HG03457 (cell line): ENCODE measurements at regions not wholly inside any gene's neighbourhood (a gene's known extent, or its start where the extent isn't known, plus 50 kb on each side); places are given as distances from the start of the nearest gene placed in this dataset.
"Not testable (repeated sequence)": the region's sequence is repeated elsewhere in the genome, so short reads cannot be mapped to it uniquely, and the experiment has no call there.

ENCODE experiments used
- ATAC-seq: cut with Tn5 transposase; IDR thresholded peaks from one replicate; pipeline ENCODE4 v1.9.1; 2021; ENCODE audit warnings: moderate number of reproducible peaks; ENCODE audit not compliant: unreplicated experiment

DNA sequence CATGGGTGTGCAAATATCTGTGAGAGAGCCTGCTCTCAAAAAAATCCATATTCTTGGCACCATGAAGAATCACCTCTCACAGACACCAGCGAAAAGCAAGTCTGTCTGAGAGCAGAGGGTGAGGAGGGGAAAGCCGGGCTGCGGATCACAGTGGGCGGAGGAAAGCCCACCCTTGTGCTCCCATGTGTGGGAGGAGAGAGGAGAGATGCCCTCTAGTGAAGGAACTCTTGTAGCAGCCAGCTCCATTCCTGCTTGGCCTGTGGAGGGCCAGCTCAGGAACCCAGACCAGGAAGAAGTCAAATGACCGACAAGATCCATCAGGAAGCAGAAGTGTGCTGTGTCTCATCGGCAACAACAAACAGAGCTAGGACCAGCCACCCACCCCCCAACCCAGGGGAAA is 321.7 kb upstream of the PLGLB1 start:
- not testable (repeated sequence) for ATAC-seq

GRCh38 chr2:87345283-87345682 is 323.6 kb upstream of the PLGLB1 start:
- not testable (repeated sequence) for ATAC-seq

DNA sequence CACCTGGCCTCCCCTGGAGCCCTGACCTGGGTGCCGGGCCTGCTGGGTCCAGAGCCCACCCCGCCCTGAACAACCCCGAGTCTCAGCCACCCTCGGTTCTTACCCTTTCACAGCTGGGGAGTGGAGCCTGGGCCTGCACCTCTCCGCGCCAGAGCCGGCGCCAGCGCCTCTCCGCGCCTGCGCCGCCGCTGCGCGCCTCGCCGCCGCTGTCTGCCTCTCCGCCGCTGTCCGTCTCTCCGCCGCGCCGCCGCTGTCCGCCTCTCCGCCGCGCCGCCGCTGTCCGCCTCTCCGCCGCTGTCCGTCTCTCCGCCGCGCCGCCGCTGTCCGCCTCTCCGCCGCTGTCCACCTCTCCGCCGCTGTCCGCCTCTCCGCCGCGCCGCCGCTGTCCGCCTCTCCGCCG is 326.9 kb upstream of the PLGLB1 start:
- not testable (repeated sequence) for ATAC-seq

DNA sequence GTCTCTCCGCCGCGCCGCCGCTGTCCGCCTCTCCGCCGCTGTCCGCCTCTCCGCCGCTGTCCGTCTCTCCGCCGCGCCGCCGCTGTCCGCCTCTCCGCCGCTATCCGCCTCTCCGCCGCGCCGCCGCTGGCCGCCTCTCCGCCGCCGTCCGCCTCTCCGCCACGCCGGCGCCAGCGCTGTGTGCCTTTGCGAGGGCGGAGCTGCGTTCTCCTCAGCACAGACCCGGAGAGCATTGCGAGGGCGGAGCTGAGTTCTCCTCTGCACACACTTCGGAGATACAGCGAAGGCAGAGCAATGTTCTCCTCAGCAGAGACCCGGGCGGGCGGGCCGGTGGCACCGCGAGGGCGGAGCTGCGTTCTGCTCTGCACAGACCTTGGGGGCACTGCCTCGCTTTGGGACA is 327.4 kb upstream of the PLGLB1 start:
- ATAC-seq: not testable (repeated sequence)

DNA sequence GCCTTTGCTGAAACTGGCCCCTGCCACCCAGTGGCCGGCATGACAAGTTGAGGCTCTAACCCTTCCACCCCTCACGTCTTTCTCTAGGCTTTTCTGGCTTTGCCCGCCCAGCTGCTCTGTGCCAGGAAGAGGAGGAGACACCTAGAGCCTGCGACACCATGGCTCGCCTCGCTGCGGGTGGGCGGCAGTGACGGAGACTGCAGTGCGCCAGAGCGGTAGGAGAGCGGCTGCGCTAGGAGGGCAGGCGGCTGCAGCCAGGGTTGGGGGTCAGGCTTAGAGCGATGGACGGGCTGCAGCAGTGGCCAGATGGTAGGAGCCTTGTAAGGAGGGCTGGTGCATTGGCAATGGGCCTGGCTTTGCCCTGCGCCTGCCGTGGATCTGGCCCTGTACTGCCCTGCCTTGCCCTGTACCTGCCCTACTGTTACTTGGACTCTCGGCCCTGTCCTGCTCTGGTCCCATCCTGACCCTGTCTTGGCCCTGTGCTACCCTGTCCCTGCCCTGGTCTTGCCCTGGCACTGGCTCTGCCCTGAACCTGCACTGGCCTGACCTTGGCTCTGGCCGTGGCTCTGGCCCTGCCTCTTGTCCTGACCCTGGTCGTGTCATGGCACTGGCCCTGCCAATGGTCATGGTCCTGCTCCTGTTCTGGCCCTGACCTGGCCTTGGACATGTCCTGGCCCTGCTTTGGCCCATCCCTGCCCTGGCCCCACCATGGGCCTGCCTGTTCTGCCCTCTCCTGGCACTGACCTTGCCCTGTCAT is 330.7 kb upstream of the PLGLB1 start:
- ATAC-seq: not testable (repeated sequence)

DNA sequence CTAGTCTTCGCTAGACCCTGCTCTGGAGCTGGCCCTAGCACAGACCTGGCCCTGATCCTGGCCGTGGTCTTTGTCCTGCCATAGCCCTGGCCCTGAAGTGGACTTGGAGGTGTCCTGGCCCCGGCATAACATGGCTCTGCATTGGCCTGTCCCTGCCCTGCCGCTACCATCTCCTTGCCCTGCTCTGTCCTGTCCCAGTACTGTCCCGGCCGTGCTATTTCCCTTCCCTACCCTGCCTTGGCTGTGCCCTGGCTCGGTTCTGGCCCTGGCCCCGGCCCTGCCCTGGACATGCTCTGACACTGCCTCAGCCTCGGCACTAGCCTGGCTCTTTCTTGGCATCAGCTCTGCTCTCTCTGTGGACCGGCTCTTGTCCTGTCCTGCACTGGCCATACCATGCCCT is 331.8 kb upstream of the PLGLB1 start:
- ATAC-seq: not testable (repeated sequence)

DNA sequence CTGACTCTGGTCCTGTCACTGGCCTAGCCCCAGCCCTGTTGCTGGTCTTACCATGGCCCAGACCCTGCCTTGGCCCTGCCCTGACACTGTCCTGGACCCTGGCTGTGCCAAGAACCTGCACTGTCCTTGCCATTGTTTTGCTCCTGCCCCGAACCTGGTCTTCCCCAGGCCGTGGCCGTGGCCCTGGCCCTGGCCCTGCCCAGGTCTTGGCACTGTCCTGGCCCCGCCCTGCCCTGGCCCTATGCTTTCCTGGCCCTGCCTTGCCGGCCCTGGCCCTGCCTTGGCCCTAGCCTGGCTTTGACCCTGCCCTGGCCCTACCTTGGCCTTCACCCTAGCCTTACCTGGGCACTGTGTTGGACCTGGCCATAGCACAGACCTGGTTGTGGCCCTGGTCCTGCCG is 332.5 kb upstream of the PLGLB1 start:
- not testable (repeated sequence) for ATAC-seq

GRCh38 chr2:87360250-87360649 is 338.6 kb upstream of the PLGLB1 start:
- not testable (repeated sequence) for ATAC-seq

DNA sequence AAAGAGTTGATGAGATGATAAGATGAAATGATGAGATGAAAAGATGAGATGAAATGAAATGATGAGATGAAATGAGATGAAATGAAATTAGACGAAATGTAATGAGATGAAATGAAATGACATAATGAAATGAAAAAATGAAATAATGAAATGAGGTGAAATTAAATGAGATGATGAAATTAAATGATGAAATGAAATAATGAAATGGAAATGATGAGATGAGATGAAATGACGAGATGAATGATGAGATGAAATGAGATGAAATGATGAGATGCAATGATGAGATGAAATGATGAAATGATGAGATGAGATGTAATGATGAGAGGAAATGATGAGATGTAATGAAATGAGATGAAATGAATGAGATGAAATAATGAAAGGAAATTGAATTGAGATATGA is 339.3 kb upstream of the PLGLB1 start:
- not testable (repeated sequence) for ATAC-seq

GRCh38 chr2:87361805-87362204 is 340.2 kb upstream of the PLGLB1 start:
- ATAC-seq: not testable (repeated sequence)

DNA sequence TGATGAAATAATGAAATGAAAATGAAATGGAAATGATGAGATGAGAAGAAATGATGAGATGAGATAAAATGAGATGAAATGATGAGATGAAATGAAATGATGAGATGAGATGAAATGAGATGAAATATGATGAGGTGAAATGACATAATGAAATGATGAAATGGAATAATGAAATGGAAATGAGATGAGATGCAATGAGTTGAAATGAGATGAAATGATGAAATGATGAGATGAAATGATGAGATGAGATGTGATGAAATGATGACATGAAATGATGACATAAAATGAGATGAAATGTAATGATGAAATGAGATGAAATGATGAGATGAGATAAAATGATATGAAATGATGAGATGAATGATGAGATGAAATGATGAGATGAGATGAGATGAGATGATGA is 342.7 kb upstream of the PLGLB1 start:
- ATAC-seq: not testable (repeated sequence)

GRCh38 chr2:87365038-87365437 is 343.4 kb upstream of the PLGLB1 start:
- not testable (repeated sequence) for ATAC-seq

GRCh38 chr2:87386063-87386560 is 361.8 kb upstream of the PLGLB2 start:
- ATAC-seq: not testable (repeated sequence)

GRCh38 chr2:87395784-87396183 is 352.1 kb upstream of the PLGLB2 start:
- ATAC-seq: not testable (repeated sequence)

DNA sequence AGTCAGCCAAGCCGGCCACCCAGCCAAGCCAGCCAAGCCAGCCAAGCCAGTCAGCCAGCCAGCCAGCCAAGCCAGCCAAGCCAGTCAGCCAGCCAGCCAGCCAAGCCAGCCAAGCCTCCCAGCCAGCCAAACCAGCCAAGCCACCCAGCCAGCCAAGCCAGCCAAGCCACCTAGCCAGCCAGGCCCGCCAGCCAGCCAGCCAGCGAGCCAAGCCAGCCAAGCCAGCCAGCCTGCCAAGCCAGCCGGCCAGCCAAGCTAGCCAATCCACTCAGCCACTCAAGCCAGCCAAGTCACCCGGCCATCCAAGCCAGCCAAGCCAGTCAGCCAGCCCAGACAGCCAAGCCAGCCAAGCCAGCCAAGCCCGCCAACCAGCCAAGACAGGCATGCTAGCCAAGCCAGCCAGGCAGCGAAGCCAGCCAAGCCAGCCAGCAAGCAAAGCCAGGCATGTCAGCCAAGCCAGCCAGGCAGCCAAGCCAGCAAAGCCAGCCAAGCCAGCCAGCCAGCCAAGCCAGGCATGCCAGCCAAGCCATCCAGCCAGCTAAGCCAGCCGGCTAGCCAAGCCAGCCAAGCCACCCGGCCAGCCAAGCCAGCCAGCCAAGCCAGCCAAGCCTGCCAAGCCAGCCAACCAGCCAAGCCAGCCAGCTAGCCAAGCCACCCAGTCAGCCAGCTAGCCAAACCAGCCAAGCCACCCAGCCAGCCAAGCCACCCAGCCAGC is 351.2 kb upstream of the PLGLB2 start:
- not testable (repeated sequence) for ATAC-seq

DNA sequence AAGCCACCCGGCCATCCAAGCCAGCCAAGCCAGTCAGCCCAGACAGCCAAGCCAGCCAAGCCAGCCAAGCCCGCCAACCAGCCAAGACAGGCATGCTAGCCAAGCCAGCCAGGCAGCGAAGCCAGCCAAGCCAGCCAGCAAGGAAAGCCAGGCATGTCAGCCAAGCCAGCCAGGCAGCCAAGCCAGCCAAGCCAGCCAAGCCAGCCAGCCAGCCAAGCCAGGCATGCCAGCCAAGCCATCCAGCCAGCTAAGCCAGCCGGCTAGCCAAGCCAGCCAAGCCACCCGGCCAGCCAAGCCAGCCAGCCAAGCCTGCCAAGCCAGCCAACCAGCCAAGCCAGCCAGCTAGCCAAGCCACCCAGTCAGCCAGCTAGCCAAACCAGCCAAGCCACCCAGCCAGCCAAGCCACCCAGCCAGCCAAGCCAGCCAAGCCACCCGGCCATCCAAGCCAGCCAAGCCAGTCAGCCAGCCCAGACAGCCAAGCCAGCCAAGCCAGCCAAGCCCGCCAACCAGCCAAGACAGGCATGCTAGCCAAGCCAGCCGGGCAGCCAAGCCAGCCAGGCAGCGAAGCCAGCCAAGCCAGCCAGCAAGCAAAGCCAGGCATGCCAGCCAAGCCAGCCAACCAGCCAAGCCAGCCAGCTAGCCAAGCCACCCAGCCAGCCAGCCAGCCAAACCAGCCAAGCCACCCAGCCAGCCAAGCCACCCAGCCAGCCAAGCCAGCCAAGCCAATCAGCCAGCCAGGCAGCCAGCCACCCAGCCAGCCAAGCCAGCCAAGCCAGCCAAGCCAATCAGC is 350.4 kb upstream of the PLGLB2 start:
- ATAC-seq: not testable (repeated sequence)

- ATAC-seq: not testable (repeated sequence)
Observed at GRCh38 chr2:87398567-87399305, 349.2 kb upstream of the PLGLB2 start.

- ATAC-seq: no peak
Observed at GRCh38 chr2:87401726-87402345, 346.1 kb upstream of the PLGLB2 start.

- no peak for ATAC-seq
Observed at GRCh38 chr2:87403893-87404175, 344.1 kb upstream of the PLGLB2 start.
